ENCODE measurements at regions not wholly inside any gene's neighbourhood (a gene's known extent, or its start where the extent isn't known, plus 50 kb on each side); places are given as distances from the start of the nearest gene placed in this dataset.

- TF ChIP-seq CTCF (IDR thresholded peaks at IDR 0.05) (no peak), POLR2A (IDR thresholded peaks at IDR 0.05) (no peak)
Observed at GRCh38 chr2:65605743-65606058, 173.3 kb upstream of the SPRED2 start.
